WTC11 (cell line): ENCODE measurements at regions not wholly inside any gene's neighbourhood (a gene's known extent, or its start where the extent isn't known, plus 50 kb on each side); places are given as distances from the start of the nearest gene placed in this dataset.

ENCODE experiments used
- ELF4 ChIP-seq: sonication (generic); formaldehyde crosslinking; IDR thresholded peaks from 2 replicates; pipeline ENCODE4 v1.8.1; 2022; ENCODE audit warnings: low read depth, mild to moderate bottlenecking, moderate library complexity, missing genetic modification reagents
- TCF7 ChIP-seq: sonication (generic); formaldehyde crosslinking; IDR thresholded peaks from 2 replicates; pipeline ENCODE4 v1.8.0; 2022; ENCODE audit warnings: mild to moderate bottlenecking, low read depth, missing genetic modification reagents, moderate library complexity

GRCh38 chr2:733495-733894, 56.3 kb upstream of the TMEM18 start:
- TF ChIP-seq ELF4 (CRISPR knock-in tag) (no peak), TCF7 (CRISPR knock-in tag) (no peak)
